Lung (tissue), 11 donors: ENCODE measurements at regions not wholly inside any gene's neighbourhood (a gene's known extent, or its start where the extent isn't known, plus 50 kb on each side); places are given as distances from the start of the nearest gene placed in this dataset.

Experiments
- ATAC-seq: fragments of 200-7000 bp; cut with Tn5 transposase; one replicate; pipeline ENCODE4 v1.9.1; 2020; ENCODE audit warnings: moderate number of reproducible peaks; ENCODE audit not compliant: insufficient read depth, low FRiP score
- DNase-seq, 3 donors: peaks; one replicate each; pipeline ENCODE4 v3.0.0-alpha.2; 2013 to 2017
- H3K27ac ChIP-seq, 2 donors: one replicate each; pipeline ENCODE4 v1.5.1; 2013; ENCODE audit warnings: mild to moderate bottlenecking in 2 of 2, moderate library complexity in 2 of 2, control low read depth in 1 of 2, inconsistent platforms in 1 of 2, low read depth in 1 of 2, low read length in 1 of 2
- H3K27me3 ChIP-seq, 3 donors: one replicate each; pipeline ENCODE4 v1.5.1; 2013; ENCODE audit warnings: low read length in 2 of 3; ENCODE audit not compliant: control insufficient read depth in 3 of 3, insufficient read depth in 3 of 3
- H3K36me3 ChIP-seq, 4 donors: one replicate each; pipeline ENCODE4 v1.5.1; 2013; ENCODE audit warnings: low read length in 4 of 4, mild to moderate bottlenecking in 1 of 4, moderate library complexity in 1 of 4; ENCODE audit not compliant: control insufficient read depth in 4 of 4, insufficient read depth in 4 of 4
- H3K4me1 ChIP-seq, 5 donors: one replicate each; pipeline ENCODE4 v1.5.1; 2013; ENCODE audit warnings: low read length in 5 of 5, mild to moderate bottlenecking in 2 of 5, moderate library complexity in 1 of 5; ENCODE audit not compliant: control insufficient read depth in 5 of 5, insufficient read depth in 5 of 5
- H3K4me3 ChIP-seq: one replicate; pipeline ENCODE4 v1.5.1; 2013; ENCODE audit warnings: mild to moderate bottlenecking, control low read depth, moderate library complexity
- H3K9ac ChIP-seq, 2 donors: one replicate each; pipeline ENCODE4 v1.5.1; 2013; ENCODE audit warnings: low read length in 2 of 2, control low read depth in 1 of 2; ENCODE audit not compliant: insufficient read depth in 1 of 2
- H3K9me3 ChIP-seq, 4 donors: one replicate each; pipeline ENCODE4 v1.5.1; 2013; ENCODE audit warnings: low read length in 3 of 4, mild to moderate bottlenecking in 1 of 4, moderate library complexity in 1 of 4; ENCODE audit not compliant: control insufficient read depth in 4 of 4, insufficient read depth in 3 of 4
- WGBS, 2 donors: extraction: QIAGEN DNeasy Blood & Tissue Kit; methylation state at CpG; one replicate each; pipeline ENCODE4 v1.1.7; 2013; 5-methylcytosine and 5-hydroxymethylcytosine counted together
- TF ChIP-seq, protein P1 (sequence below): IDR thresholded peaks from 2 replicates; pipeline ENCODE4 v1.5.1; 2012; ENCODE audit warnings: mild to moderate bottlenecking; ENCODE audit errors: control extremely low read depth, extremely low read depth
- donor health status: control.
- donor health status: control.
- donor health status: Bipolar disorder and iron deficiency.
- donor health status: healthy.
- donor health status: DM: yes; HTN: yes; CAD: no.

DNA sequence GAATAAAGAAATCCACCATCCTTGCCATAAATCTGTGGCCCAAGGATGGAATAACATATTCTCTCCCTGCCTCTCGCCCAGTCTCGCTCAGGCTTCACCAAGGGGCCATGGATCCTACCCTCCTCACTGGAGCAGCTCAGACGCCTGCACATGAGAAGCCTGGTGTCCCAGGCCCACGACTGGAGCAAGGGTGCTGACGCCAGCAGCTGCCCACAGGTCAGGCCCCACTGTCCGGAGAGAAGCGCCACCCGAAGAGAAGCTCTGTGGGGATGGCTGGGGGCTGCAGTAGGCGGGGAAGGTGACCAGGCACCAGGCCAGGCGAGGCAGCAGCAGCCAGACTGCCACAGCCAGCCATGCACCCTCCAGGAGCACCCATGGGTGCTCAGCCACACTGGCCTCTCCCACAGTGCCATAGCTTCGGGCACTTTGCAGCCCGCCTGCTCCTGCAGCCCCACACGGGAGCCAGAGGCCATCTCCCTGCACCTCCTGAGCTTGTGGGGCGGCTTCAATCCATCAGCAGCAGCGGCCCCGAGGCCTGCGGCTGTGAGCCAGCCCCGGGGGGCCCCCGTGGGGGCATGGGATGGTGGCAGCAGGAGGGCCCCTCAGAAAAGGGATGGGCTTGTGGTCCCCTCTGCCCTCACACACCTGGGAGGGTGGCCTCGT is 286.2 kb upstream of the SGK1 start:
- Histone ChIP-seq H3K9ac (no peak overlapping the region), H3K9me3 (peaks cover 0 to 4% (median 3%) of the 10 kb centered on the region in 4 donors)
- DNase-seq: no peak

DNA sequence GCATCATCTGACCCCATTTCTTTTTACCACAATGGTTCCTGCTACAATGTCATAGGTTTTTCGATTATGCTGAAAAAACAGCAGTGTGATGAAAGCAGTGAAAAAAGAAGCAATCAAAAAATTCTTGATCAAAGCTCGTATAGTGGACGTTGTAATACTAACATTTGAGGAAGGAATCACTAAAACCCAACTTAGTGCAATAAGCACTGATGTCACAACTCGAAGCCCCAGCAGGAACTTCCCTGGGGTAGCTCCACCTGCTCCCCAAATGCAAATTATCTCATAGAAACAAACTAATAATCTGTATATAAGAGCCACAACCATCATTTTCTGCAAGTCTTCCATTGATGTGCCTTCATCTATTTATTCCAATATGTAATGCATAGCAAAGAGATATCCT is 285.6 kb upstream of the SGK1 start:
- Histone ChIP-seq H3K4me3 (no peak overlapping the region), H3K4me1 (peaks cover 0 to 2% (median 0%) of the 10 kb centered on the region in 5 donors), H3K27ac (no peak overlapping the region), H3K9ac (no peak overlapping the region), H3K36me3 (no peaks in the 10 kb centered on the region), H3K27me3 (no peaks in the 10 kb centered on the region), H3K9me3 (peaks cover 0 to 4% (median 3%) of the 10 kb centered on the region in 4 donors)
- 47 to 70% methylated on average over 4 of the region's 4 CpGs for WGBS, 2 donors
- DNase-seq (no peak), ATAC-seq (no peak)
- TF ChIP-seq, protein P1, sequence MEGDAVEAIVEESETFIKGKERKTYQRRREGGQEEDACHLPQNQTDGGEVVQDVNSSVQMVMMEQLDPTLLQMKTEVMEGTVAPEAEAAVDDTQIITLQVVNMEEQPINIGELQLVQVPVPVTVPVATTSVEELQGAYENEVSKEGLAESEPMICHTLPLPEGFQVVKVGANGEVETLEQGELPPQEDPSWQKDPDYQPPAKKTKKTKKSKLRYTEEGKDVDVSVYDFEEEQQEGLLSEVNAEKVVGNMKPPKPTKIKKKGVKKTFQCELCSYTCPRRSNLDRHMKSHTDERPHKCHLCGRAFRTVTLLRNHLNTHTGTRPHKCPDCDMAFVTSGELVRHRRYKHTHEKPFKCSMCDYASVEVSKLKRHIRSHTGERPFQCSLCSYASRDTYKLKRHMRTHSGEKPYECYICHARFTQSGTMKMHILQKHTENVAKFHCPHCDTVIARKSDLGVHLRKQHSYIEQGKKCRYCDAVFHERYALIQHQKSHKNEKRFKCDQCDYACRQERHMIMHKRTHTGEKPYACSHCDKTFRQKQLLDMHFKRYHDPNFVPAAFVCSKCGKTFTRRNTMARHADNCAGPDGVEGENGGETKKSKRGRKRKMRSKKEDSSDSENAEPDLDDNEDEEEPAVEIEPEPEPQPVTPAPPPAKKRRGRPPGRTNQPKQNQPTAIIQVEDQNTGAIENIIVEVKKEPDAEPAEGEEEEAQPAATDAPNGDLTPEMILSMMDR: no peak

More for the DNA sequence above, 286.2 kb upstream of the SGK1 start:
- Histone ChIP-seq H3K4me1 (peaks cover 0 to 2% (median 0%) of the 10 kb centered on the region in 5 donors), H3K27ac (no peak overlapping the region), H3K27me3 (no peaks in the 10 kb centered on the region), H3K36me3 (no peaks in the 10 kb centered on the region), H3K4me3 (no peak overlapping the region)
- TF ChIP-seq, protein P1: no peak
- no peak for ATAC-seq
- 90 to 92% methylated on average over 18 to 20 of the region's 20 CpGs for WGBS, 2 donors

DNA sequence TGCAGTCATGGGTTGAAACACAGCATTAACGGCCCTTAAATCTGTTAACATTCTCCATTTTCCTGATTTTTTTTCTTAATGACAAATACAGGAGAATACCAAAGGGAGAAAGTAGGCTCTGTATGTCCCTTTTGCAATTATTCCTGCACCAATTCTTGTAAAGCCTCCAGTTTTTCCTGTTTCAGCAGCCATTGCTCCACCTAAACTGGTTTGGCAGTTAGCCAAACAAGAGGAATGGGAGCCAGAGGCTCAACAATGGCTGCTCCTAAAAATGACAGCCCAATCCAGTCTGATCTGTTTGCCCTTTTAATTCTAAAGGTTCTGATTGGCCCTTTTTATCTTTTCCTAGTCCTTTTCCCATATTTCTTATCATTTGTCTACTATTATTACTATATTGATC is 284.2 kb upstream of the SGK1 start:
- Histone ChIP-seq H3K4me1 (no peaks in the 10 kb centered on the region), H3K9ac (no peak overlapping the region), H3K4me3 (no peak overlapping the region), H3K27ac (no peak overlapping the region), H3K36me3 (no peaks in the 10 kb centered on the region), H3K9me3 (peaks cover 0 to 4% (median 3%) of the 10 kb centered on the region in 4 donors), H3K27me3 (no peaks in the 10 kb centered on the region)
- 82 to 83% methylated on average over 1 of the region's 1 CpG for WGBS, 2 donors
- TF ChIP-seq, protein P1: no peak
- ATAC-seq (no peak), DNase-seq (no peak)

DNA sequence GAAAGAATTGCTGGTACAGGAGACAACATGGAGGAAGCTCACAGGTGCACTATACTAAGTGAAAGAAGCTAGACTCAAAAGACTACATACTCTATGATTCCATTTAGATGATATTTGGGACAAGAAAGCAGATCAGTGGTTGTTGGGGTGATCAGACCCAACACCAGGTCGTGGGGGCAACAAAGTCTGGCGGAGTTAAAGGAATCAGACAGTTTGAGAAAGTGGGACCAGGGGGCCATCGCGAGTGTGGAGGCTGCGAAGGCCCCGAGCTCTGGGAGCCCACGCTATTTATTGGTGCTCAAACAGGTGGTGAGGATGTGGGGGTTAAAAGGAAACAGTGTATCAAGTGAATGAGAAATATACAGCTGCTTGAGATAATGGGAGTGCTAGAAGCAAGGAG is 282.8 kb upstream of the SGK1 start:
- no peak overlapping the region for H3K27ac ChIP-seq
- H3K9ac ChIP-seq: no peak overlapping the region
- DNase-seq (no peak), ATAC-seq (no peak)
- H3K36me3 ChIP-seq: no peaks in the 10 kb centered on the region
- no peaks in the 10 kb centered on the region for H3K4me1 ChIP-seq
- H3K4me3 ChIP-seq: no peak overlapping the region
- 91 to 94% methylated on average over 7 of the region's 7 CpGs for WGBS, 2 donors
- H3K27me3 ChIP-seq: no peaks in the 10 kb centered on the region
- TF ChIP-seq, protein P1: no peak
- peaks cover 0 to 4% (median 3%) of the 10 kb centered on the region in 4 donors for H3K9me3 ChIP-seq
